GM21528 (cell line): ENCODE measurements at regions not wholly inside any gene's neighbourhood (a gene's known extent, or its start where the extent isn't known, plus 50 kb on each side); places are given as distances from the start of the nearest gene placed in this dataset.
"Not testable (repeated sequence)": the region's sequence is repeated elsewhere in the genome, so short reads cannot be mapped to it uniquely, and the experiment has no call there.

ENCODE experiments used
- ATAC-seq: cut with Tn5 transposase; IDR thresholded peaks from one replicate; pipeline ENCODE4 v1.9.1; 2021; ENCODE audit warnings: mild to moderate bottlenecking, moderate library complexity; ENCODE audit not compliant: unreplicated experiment, low FRiP score

- ATAC-seq, result not testable (repeated sequence)
Observed at GRCh38 chr3:125781678-125782077, 186.4 kb upstream of the OSBPL11 start.

- not testable (repeated sequence) for ATAC-seq
Observed at GRCh38 chr3:125790312-125790711, 178.7 kb upstream of the ROPN1B start.

DNA sequence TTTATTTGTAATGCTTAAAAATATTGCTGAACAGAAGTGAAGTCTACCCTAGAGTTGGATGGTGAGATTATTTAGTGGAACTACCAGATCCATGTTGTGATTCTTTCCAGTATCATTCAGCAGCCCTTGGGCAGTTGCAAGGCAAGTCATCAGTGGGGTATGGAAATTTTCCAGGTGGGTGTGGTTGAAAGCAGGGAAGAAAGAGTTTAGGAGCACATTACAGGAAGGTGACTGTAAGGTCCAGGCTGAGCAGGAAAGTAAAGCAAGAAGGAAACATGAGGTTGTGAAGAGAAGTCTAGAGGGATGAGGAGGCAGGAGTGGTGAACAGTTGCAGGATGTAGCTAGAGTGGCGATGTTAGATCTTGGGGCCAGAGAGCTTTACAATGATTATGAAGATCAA lies 178.0 kb upstream of the ROPN1B start:
- ATAC-seq, result not testable (repeated sequence)

DNA sequence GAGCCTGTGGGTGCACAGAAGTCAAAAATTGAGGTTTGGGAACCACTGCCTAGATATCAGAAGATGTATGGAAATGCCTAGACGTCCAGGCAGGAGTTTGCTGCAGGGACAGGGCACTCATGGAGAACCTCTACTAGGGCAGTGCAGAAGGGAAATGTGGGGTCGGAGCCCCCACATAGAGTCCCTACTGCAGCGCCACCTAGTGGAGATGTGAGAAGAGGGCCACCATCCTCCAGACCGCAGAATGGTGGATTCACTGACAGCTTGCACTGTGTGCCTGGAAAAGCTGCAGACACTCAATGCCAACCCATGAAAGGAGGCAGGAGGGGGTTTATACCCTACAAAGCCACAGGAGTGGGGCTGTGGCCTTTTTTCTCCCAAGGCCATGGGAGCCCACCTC lies 159.0 kb upstream of the ROPN1B start:
- not testable (repeated sequence) for ATAC-seq

DNA sequence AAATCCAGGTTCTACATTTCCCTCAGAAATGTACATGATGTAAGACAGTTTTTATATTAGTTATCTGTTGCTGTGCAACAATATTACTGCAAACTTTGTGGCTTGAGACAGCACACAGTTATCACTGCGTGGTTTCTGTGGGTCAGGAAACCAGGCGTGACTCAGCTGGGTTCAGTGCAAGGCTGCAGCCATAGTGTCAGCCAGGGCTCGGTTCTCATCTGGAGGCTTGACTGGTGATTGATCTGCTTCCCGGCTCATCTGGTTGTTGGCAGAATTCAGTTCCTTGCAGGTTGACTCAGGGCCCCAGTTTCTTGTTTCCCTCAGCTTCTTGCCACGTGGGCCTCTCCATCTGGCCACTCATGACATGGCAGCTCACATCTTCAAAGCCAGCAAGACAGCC lies 146.8 kb upstream of the ROPN1B start:
- not testable (repeated sequence) for ATAC-seq

DNA sequence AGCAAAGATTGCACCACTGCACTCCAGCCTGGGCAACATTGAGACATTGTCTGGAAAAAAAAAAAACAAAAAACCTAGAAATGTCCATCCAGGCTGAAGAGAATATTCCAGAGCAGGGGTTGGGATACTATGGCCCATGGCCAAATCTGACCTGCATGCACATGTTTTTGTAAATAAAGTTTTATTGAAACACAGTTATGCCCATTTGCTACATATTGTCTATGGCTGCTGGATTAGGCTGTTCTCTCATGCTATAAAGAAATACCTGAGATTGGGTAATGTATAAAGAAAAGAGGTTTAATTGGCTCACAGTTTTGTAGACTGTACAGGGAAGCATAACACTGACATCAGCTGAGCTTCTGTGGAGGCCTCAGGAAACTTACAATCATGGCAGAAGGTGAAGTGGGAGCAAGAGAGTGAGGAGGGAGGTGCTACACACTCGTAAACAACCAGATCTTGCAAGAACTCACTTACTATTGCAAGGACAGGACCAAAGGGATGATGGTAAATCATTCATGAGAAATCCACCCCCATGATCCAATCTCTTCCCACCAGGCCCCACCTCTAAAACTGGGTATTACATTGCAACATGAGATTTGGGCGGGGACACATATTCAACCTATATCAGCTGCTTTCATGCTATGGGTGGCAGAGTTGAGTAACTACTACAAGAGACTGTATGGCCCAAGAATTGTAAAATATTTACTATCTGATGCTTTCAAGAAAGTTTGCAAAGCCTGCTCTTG lies 137.8 kb upstream of the ROPN1B start:
- not testable (repeated sequence) for ATAC-seq

DNA sequence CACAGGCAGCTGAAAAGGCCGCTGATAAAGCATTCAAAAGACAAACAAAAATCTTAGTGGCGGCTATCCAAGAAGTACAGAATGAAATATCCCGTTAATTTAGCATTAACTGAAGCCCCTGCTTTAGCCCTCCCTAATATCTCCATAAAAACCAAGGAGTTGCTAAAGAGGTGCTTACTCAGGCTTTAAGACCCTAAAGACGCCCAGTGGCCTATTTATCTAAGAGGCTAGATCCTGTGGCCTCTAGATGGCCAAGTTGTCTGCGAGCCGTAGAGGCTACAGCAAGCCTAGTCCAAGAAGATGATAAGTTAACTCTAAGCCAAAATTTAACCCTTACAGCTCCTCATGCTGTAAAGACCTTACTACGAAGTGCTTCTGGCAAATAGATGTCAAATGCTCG lies 133.4 kb upstream of the ROPN1B start:
- not testable (repeated sequence) for ATAC-seq

- ATAC-seq, result not testable (repeated sequence)
Observed at GRCh38 chr3:125836011-125836551, 132.9 kb upstream of the ROPN1B start.

GRCh38 chr3:125836786-125837185 lies 132.2 kb upstream of the ROPN1B start:
- not testable (repeated sequence) for ATAC-seq

GRCh38 chr3:125838857-125839256 lies 130.1 kb upstream of the ROPN1B start:
- not testable (repeated sequence) for ATAC-seq

- ATAC-seq, result not testable (repeated sequence)
Observed at GRCh38 chr3:125840465-125840864, 128.5 kb upstream of the ROPN1B start.

GRCh38 chr3:125847966-125848365 lies 121.0 kb upstream of the ROPN1B start:
- not testable (repeated sequence) for ATAC-seq

DNA sequence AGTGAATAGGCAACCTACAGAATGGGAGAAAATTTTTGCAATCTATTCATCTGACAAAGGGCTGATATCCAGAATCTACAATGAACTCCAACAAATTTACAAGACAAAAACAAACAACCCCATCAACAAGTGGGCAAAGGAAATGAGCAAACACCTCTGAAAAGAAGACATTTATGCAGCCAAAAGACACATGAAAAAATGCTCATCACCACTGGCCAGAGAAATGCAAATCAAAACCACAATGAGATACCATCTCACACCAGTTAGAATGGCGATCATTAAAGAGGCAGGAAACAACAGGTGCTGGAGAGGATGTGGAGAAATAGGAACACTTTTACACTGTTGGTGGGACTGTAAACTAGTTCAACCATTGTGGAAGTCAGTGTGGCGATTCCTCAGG lies 114.0 kb upstream of the ROPN1B start:
- ATAC-seq, result not testable (repeated sequence)

GRCh38 chr3:125860547-125860946 lies 108.4 kb upstream of the ROPN1B start:
- ATAC-seq, result not testable (repeated sequence)

DNA sequence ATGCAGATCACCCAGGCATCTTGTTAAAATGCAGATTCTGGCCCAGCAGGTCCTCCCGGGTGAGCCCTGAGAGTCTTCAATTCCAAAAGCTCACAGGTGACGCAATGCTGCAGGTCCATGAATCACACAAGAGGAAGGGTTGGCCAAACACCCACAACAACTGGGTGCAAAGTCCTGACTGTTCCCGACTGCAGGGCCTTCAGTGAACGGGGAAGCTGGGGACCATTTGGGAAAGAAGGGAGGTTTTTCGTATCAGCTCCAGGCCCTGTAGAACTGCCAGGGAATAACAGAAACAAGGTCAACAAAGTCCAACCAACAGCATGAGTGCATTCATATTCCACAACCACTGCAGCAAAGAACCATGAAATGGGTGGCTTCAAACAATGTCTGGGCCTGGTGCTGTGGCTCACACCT lies 106.1 kb upstream of the ROPN1B start:
- ATAC-seq, result not testable (repeated sequence)

DNA sequence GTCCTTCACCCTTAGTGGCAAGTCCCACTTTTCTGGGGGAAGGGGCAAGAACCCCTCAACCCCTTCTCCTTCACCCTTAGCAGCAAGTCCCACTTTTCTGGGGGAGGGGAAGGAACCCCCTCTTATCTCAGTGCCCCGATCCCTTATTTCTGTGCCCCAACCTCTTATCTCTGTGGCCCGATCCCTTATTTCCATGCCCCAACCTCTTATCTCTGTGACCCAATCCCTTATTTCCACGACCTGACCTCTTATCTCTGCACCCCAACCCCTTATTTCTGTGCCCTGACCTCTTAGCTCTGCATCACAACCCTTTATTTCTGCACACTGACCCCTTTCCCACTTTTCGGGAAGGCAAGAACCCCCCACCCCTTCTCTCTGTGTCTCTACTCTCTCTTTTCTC lies 104.4 kb upstream of the ROPN1B start:
- ATAC-seq, result not testable (repeated sequence)

GRCh38 chr3:125886006-125886405 lies 83.0 kb upstream of the ROPN1B start:
- not testable (repeated sequence) for ATAC-seq

DNA sequence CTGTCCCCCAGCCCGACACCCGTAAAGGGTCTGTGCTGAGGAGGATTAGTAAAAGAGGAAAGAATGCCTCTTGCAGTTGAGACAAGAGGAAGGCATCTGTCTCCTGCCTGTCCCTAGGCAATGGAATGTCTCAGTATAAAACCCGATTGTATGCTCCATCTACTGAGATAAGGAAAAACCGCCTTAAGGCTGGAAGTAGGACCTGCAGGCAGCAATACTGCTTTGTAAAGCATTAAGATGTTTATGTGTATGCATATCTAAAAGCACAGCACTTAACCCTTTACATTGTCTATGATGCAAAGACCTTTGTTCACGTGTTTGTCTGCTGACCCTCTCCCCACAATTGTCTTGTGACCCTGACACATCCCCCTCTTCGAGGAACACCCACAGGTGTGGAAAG lies 69.8 kb upstream of the ROPN1B start:
- ATAC-seq, result not testable (repeated sequence)

GRCh38 chr3:125901473-125901872 lies 67.5 kb upstream of the ROPN1B start:
- not testable (repeated sequence) for ATAC-seq

- ATAC-seq, result not testable (repeated sequence)
Observed at GRCh38 chr3:125903780-125904455, 65.1 kb upstream of the ROPN1B start.

GRCh38 chr3:125907279-125907678 lies 61.7 kb upstream of the ROPN1B start:
- ATAC-seq, result not testable (repeated sequence)
